ENCODE measurements at regions not wholly inside any gene's neighbourhood (a gene's known extent, or its start where the extent isn't known, plus 50 kb on each side); places are given as distances from the start of the nearest gene placed in this dataset.

GRCh38 chr9:18194316-18194715 lies 279.6 kb upstream of the ADAMTSL1 start:
- TF ChIP-seq CTCF (IDR thresholded peaks at IDR 0.05) (no peak), POLR2A (IDR thresholded peaks at IDR 0.05) (no peak)

Data from uterus (tissue), 2 donors.